ENCODE measurements at regions not wholly inside any gene's neighbourhood (a gene's known extent, or its start where the extent isn't known, plus 50 kb on each side); places are given as distances from the start of the nearest gene placed in this dataset.

- TF ChIP-seq CTCF (IDR thresholded peaks at IDR 0.05) (no peak), POLR2A (IDR thresholded peaks at IDR 0.05) (no peak)
These were observed 351.3 kb downstream of the DRD1 start for GRCh38 chr5:175092691-175093090.

Measured in right lobe of liver (tissue), 4 donors.